GM23248 (cell line): ENCODE measurements at regions not wholly inside any gene's neighbourhood (a gene's known extent, or its start where the extent isn't known, plus 50 kb on each side); places are given as distances from the start of the nearest gene placed in this dataset.

Source experiments
- DNase-seq: peaks from one replicate; pipeline ENCODE4 v3.0.0-alpha.2; 2015
- H2AFZ ChIP-seq: fragments of 200-600 bp; sonication (generic); 2 replicates; pipeline ENCODE4 v1.6.1; 2016; ENCODE audit warnings: antibody characterized with exemption
- H3F3A ChIP-seq: fragments of 200-600 bp; sonication (generic); 2 replicates; pipeline ENCODE4 v1.6.1; 2016; ENCODE audit warnings: mild to moderate bottlenecking, antibody characterized with exemption, mixed run types; ENCODE audit not compliant: insufficient read depth
- H3K27ac ChIP-seq: fragments of 200-600 bp; sonication (generic); 2 replicates; pipeline ENCODE4 v1.5.1; 2016; ENCODE audit warnings: mild to moderate bottlenecking
- H3K27me3 ChIP-seq: fragments of 200-600 bp; sonication (generic); replicated peaks from 2 replicates; pipeline ENCODE4 v1.6.1; 2016; ENCODE audit warnings: mild to moderate bottlenecking; ENCODE audit not compliant: insufficient read depth
- H3K36me3 ChIP-seq: fragments of 200-600 bp; sonication (generic); 2 replicates; pipeline ENCODE4 v1.6.1; 2016; ENCODE audit warnings: low read depth, mild to moderate bottlenecking
- H3K4me1 ChIP-seq: fragments of 200-600 bp; sonication (generic); 2 replicates; pipeline ENCODE4 v1.6.1; 2016; ENCODE audit warnings: mild to moderate bottlenecking; ENCODE audit not compliant: insufficient read depth
- H3K4me2 ChIP-seq: fragments of 200-600 bp; sonication (generic); one replicate; pipeline ENCODE4 v1.6.1; 2016; ENCODE audit warnings: mild to moderate bottlenecking; ENCODE audit not compliant: unreplicated experiment
- H3K4me3 ChIP-seq: fragments of 200-600 bp; sonication (generic); 2 replicates; pipeline ENCODE4 v1.5.1; 2016; ENCODE audit warnings: mild to moderate bottlenecking
- H3K79me2 ChIP-seq: fragments of 200-600 bp; sonication (generic); 2 replicates; pipeline ENCODE4 v1.6.1; 2016; ENCODE audit warnings: mild to moderate bottlenecking; ENCODE audit not compliant: insufficient read depth
- H3K9ac ChIP-seq: fragments of 200-600 bp; sonication (generic); 2 replicates; pipeline ENCODE4 v1.6.1; 2016; ENCODE audit warnings: mild to moderate bottlenecking
- H3K9me2 ChIP-seq: fragments of 200-600 bp; sonication (generic); 2 replicates; pipeline ENCODE4 v1.6.1; 2016; ENCODE audit warnings: mixed run types, mild to moderate bottlenecking, moderate library complexity; ENCODE audit not compliant: insufficient read depth
- H3K9me3 ChIP-seq: fragments of 200-600 bp; sonication (generic); one replicate; pipeline ENCODE4 v1.6.1; 2017; ENCODE audit warnings: low read depth
- H4K20me1 ChIP-seq: fragments of 200-600 bp; sonication (generic); 2 replicates; pipeline ENCODE4 v1.6.0; 2016; ENCODE audit not compliant: insufficient read depth
- EZH2 ChIP-seq: fragments of 200-600 bp; sonication (generic); IDR thresholded peaks from 2 replicates; pipeline ENCODE4 v1.6.1; 2018; ENCODE audit warnings: antibody characterized with exemption, mild to moderate bottlenecking; ENCODE audit not compliant: insufficient read depth, poor library complexity, severe bottlenecking
- EZH2phosphoT487 ChIP-seq: fragments of 200-600 bp; sonication (generic); IDR thresholded peaks from 2 replicates; pipeline ENCODE4 v1.6.1; 2018; ENCODE audit warnings: antibody characterized with exemption, moderate library complexity, mild to moderate bottlenecking, low read depth; ENCODE audit not compliant: insufficient read depth
- WGBS, 2 experiments: methylation state at CpG; one replicate each; pipeline ENCODE4 v1.1.6; 2015 to 2017; ENCODE audit warnings: low lambda C conversion rate in 2 of 2, low coverage in 1 of 2; ENCODE audit errors: missing lambda C conversion rate in 2 of 2; 5-methylcytosine and 5-hydroxymethylcytosine counted together
- in situ Hi-C: fragments of 300-500 bp; cut with MboI; formaldehyde crosslinking; loops from 2 replicates; pipeline ENCODE4 v1.15.0; 2020

DNA sequence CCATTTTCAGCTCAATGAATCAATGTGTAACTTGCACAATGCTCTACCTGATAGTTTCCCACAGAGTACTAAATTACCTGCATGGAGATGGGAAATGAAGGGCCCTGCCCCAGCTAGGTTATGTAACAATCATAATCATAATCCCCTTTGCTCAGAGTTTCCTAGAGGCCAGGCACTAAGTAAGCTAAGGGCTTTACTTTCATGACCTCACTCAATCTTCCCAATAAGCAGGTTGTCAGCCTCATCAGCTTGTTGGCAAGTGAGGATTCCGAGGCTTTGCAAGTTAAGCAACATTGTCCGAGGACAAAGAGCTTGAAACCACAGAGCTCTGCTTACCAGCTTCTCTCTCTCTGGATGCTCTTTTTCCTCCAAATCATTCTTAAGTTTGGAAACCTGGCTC lies 64.1 kb upstream of the NTPCR start:
- in situ Hi-C loops: no loop called here

GRCh38 chr1:232890340-232890943 lies 60.0 kb upstream of the NTPCR start:
- Histone ChIP-seq H3K36me3 (no peaks in the 10 kb centered on the region), H3F3A (peaks cover 24% of the 10 kb centered on the region), H3K4me2 (peak overlapping the region; percentile 65), H2AFZ (no peak overlapping the region), H3K27me3 (no peaks in the 10 kb centered on the region), H3K9me2 (no peaks in the 10 kb centered on the region), H3K4me1 (peaks cover 19% of the 10 kb centered on the region), H3K9ac (no peak overlapping the region), H3K4me3 (peak overlapping the region; percentile 6; the same call in 1 of the 2 replicates), H4K20me1 (no peaks in the 10 kb centered on the region), H3K79me2 (no peaks in the 10 kb centered on the region), H3K27ac (peak overlapping the region; percentile 36), H3K9me3 (no peaks in the 10 kb centered on the region)
- WGBS, 2 experiments: 91 to 97% methylated on average over 5 of the region's 5 CpGs
- in situ Hi-C loops: no loop called here
- no peak for TF ChIP-seq EZH2phosphoT487
- no peak for TF ChIP-seq EZH2
- DNase-seq: peak; percentile 2

More for the DNA sequence above, 64.1 kb upstream of the NTPCR start:
- Histone ChIP-seq H3K27ac (no peak overlapping the region), H3K79me2 (no peaks in the 10 kb centered on the region), H3K4me1 (peaks cover 9% of the 10 kb centered on the region), H3K9me2 (no peaks in the 10 kb centered on the region), H3F3A (peaks cover 12% of the 10 kb centered on the region), H2AFZ (no peak overlapping the region), H3K27me3 (no peaks in the 10 kb centered on the region), H3K9ac (no peak overlapping the region), H4K20me1 (no peaks in the 10 kb centered on the region), H3K4me3 (no peak overlapping the region), H3K9me3 (no peaks in the 10 kb centered on the region), H3K36me3 (no peaks in the 10 kb centered on the region), H3K4me2 (no peak overlapping the region)
- DNase-seq: no peak
- WGBS, 2 experiments: 90 to 97% methylated on average over 2 of the region's 2 CpGs
- TF ChIP-seq EZH2 (no peak), EZH2phosphoT487 (no peak)

DNA sequence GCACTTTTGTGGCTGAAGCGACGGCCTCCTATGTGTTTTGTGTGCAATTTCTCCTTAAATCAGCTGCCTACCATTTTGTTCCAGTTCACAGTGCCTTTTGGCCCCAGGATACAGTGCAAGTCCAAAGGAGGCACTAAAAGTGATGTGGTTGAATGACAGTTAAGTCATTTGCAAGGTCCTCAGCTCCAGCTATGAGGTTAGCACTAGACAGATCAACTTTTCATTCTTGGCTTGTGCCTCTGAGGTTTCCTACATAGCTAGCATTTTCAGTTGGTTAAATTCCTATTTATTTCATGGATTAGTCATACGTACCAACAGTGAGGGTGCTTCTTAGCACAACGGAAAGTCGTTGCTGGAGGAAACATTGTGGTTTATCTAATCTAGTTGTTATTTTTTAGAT lies 59.3 kb upstream of the NTPCR start:
- Histone ChIP-seq H3K4me2 (peak overlapping the region; percentile 65), H3K9ac (no peak overlapping the region), H3K79me2 (no peaks in the 10 kb centered on the region), H3K36me3 (no peaks in the 10 kb centered on the region), H4K20me1 (no peaks in the 10 kb centered on the region), H3K9me2 (no peaks in the 10 kb centered on the region), H3K4me3 (peak overlapping the region; percentile 6; the same call in 1 of the 2 replicates), H3K27ac (peak overlapping the region; percentile 36), H2AFZ (no peak overlapping the region), H3K9me3 (no peaks in the 10 kb centered on the region), H3F3A (peaks cover 24% of the 10 kb centered on the region), H3K27me3 (no peaks in the 10 kb centered on the region), H3K4me1 (peaks cover 19% of the 10 kb centered on the region)
- in situ Hi-C loops: no loop called here
- WGBS, 2 experiments: 28 to 35% methylated on average over 5 of the region's 5 CpGs
- 0 out of 2 replicates have a peak, but pooled peaks have one; percentile 64 for TF ChIP-seq EZH2phosphoT487
- no peak for TF ChIP-seq EZH2
- peak; percentile 89 for DNase-seq

DNA sequence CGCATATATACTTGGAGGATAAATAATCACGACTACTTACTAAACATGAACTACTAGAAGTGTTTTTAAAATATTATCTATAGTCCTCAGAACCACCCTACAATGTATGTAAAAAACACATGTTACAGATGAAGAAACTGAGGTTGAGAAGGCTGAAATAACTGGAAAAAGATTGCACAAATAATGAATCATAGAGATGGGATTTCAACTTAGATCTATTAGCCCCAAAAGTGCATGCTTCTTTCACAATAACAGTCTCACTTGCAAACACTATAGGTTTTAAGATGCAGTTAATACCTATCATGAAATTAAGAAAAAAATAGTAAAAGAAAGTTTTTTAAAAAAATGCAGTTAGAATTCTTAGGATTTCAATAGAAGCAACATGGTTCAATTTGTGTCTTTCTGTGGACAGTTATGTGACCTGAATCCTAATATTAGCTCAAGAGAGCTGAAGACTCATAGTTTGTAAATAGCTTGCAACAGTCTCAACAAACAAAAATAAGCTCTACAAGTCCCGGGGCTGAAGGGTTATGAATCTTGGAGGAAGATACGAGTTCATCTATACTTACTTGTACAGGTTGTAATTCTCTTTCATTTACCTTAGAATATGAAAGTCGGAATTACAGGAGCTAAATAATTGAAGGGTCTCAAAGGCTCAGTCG lies 58.6 kb upstream of the NTPCR start:
- WGBS, 2 experiments: 75 to 76% methylated on average over 6 of the region's 6 CpGs
- TF ChIP-seq EZH2phosphoT487: no peak
- TF ChIP-seq EZH2: no peak
- peak overlapping the region; percentile 65 for H3K4me2 ChIP-seq
- no peaks in the 10 kb centered on the region for H3K79me2 ChIP-seq
- H2AFZ ChIP-seq: no peak overlapping the region
- no peaks in the 10 kb centered on the region for H3K9me2 ChIP-seq
- 0 out of 2 replicates have a peak overlapping the region, but pooled peaks have one; percentile 0 for H3K4me3 ChIP-seq
- no peaks in the 10 kb centered on the region for H3K27me3 ChIP-seq
- H3K9me3 ChIP-seq: no peaks in the 10 kb centered on the region
- peaks cover 19% of the 10 kb centered on the region for H3K4me1 ChIP-seq
- H3F3A ChIP-seq: peaks cover 24% of the 10 kb centered on the region
- H3K9ac ChIP-seq: no peak overlapping the region
- peak; percentile 47 for DNase-seq
- no peaks in the 10 kb centered on the region for H3K36me3 ChIP-seq
- in situ Hi-C loops: no loop called here
- H3K27ac ChIP-seq: peak overlapping the region; percentile 36; the same call in 1 of the 2 replicates
- no peaks in the 10 kb centered on the region for H4K20me1 ChIP-seq
